HEK293 (cell line): ENCODE measurements at regions not wholly inside any gene's neighbourhood (a gene's known extent, or its start where the extent isn't known, plus 50 kb on each side); places are given as distances from the start of the nearest gene placed in this dataset.

Source experiments
- CTCF ChIP-seq: fragments of 450-650 bp; formaldehyde crosslinking; IDR thresholded peaks from 2 replicates; pipeline ENCODE4 v1.5.1; 2016; ENCODE audit warnings: missing biosample characterization, missing genetic modification characterization
- KLF16 ChIP-seq: fragments of 450-650 bp; formaldehyde crosslinking; IDR thresholded peaks from 2 replicates; pipeline ENCODE4 v1.5.1; 2017; ENCODE audit warnings: missing biosample characterization, missing genetic modification characterization
- ZNF558 ChIP-seq: fragments of 450-650 bp; formaldehyde crosslinking; IDR thresholded peaks from 2 replicates; pipeline ENCODE4 v1.5.1; 2016; ENCODE audit warnings: missing biosample characterization, missing genetic modification characterization

- TF ChIP-seq KLF16 (tag by site-specific recombination) (no peak), CTCF (tag by site-specific recombination) (no peak), ZNF558 (tag by site-specific recombination) (no peak)
Measured at GRCh38 chr6:155521719-155522118, 66.1 kb upstream of the NOX3 start.
